Middle frontal gyrus (tissue), 1 donor: ENCODE measurements at regions not wholly inside any gene's neighbourhood (a gene's known extent, or its start where the extent isn't known, plus 50 kb on each side); places are given as distances from the start of the nearest gene placed in this dataset.
"Not testable (repeated sequence)": the region's sequence is repeated elsewhere in the genome, so short reads cannot be mapped to it uniquely, and the experiment has no call there.

Experiments used
- DNase-seq: peaks from one replicate; pipeline ENCODE4 v3.0.0-alpha.2; 2015; ENCODE audit warnings: low spot score; ENCODE audit errors: extremely low spot score

GRCh38 chr15:31665732-31666131 is 339.1 kb downstream of the KLF13 start:
- not testable (repeated sequence) for DNase-seq

GRCh38 chr15:31669158-31669908 is 342.7 kb downstream of the KLF13 start:
- DNase-seq = not testable (repeated sequence)

GRCh38 chr15:31673263-31673662 is 346.6 kb downstream of the KLF13 start:
- DNase-seq = not testable (repeated sequence)

GRCh38 chr15:31681529-31682259 is 348.6 kb upstream of the CHRNA7 start:
- DNase-seq = not testable (repeated sequence)

GRCh38 chr15:31687088-31687487 is 343.2 kb upstream of the CHRNA7 start:
- not testable (repeated sequence) for DNase-seq

GRCh38 chr15:31696509-31696908 is 333.8 kb upstream of the CHRNA7 start:
- not testable (repeated sequence) for DNase-seq

- not testable (repeated sequence) for DNase-seq
Measured at GRCh38 chr15:31705076-31705678, 325.1 kb upstream of the CHRNA7 start.

- not testable (repeated sequence) for DNase-seq
Measured at GRCh38 chr15:31707944-31708702, 322.2 kb upstream of the CHRNA7 start.

GRCh38 chr15:31708703-31709327 is 321.5 kb upstream of the CHRNA7 start:
- not testable (repeated sequence) for DNase-seq

- not testable (repeated sequence) for DNase-seq
Measured at GRCh38 chr15:31709479-31709878, 320.8 kb upstream of the CHRNA7 start.

- not testable (repeated sequence) for DNase-seq
Measured at GRCh38 chr15:31710806-31711205, 319.5 kb upstream of the CHRNA7 start.

GRCh38 chr15:31715208-31715607 is 315.1 kb upstream of the CHRNA7 start:
- not testable (repeated sequence) for DNase-seq

- DNase-seq = not testable (repeated sequence)
Measured at GRCh38 chr15:31718625-31719024, 311.7 kb upstream of the CHRNA7 start.

GRCh38 chr15:31719396-31720022 is 310.8 kb upstream of the CHRNA7 start:
- not testable (repeated sequence) for DNase-seq

GRCh38 chr15:31723019-31723418 is 307.3 kb upstream of the CHRNA7 start:
- DNase-seq = not testable (repeated sequence)

- not testable (repeated sequence) for DNase-seq
Measured at GRCh38 chr15:31724903-31725302, 305.4 kb upstream of the CHRNA7 start.

- not testable (repeated sequence) for DNase-seq
Measured at GRCh38 chr15:31725619-31726018, 304.7 kb upstream of the CHRNA7 start.

- no peak for DNase-seq
Measured at GRCh38 chr15:31727612-31728011, 302.7 kb upstream of the CHRNA7 start.

- no peak for DNase-seq
Measured at GRCh38 chr15:31732726-31733125, 297.6 kb upstream of the CHRNA7 start.

GRCh38 chr15:31733424-31733823 is 296.9 kb upstream of the CHRNA7 start:
- no peak for DNase-seq
